Peyer's patch (tissue), 4 donors: ENCODE measurements at regions not wholly inside any gene's neighbourhood (a gene's known extent, or its start where the extent isn't known, plus 50 kb on each side); places are given as distances from the start of the nearest gene placed in this dataset.

Experiments
- POLR2A ChIP-seq, 2 donors: fragments of 450-650 bp; IDR thresholded peaks; one replicate each; pipeline ENCODE4 v1.5.1; 2017; ENCODE audit warnings: antibody characterized with exemption in 2 of 2, mild to moderate bottlenecking in 2 of 2, moderate library complexity in 2 of 2
- TF ChIP-seq, protein P1 (sequence below), 6 experiments: fragments of 450-650 bp in 4 of 6; fragments of 200-600 bp in 2 of 6; sonication (generic) in 1 of 6; IDR thresholded peaks; one replicate each; pipeline ENCODE4 v1.5.1; 2017 to 2019; ENCODE audit warnings: antibody characterized with exemption in 6 of 6, mild to moderate bottlenecking in 3 of 6, moderate library complexity in 1 of 6

GRCh38 chr5:8540317-8540716, 671.4 kb downstream of the MTRR start:
- TF ChIP-seq, protein P1, sequence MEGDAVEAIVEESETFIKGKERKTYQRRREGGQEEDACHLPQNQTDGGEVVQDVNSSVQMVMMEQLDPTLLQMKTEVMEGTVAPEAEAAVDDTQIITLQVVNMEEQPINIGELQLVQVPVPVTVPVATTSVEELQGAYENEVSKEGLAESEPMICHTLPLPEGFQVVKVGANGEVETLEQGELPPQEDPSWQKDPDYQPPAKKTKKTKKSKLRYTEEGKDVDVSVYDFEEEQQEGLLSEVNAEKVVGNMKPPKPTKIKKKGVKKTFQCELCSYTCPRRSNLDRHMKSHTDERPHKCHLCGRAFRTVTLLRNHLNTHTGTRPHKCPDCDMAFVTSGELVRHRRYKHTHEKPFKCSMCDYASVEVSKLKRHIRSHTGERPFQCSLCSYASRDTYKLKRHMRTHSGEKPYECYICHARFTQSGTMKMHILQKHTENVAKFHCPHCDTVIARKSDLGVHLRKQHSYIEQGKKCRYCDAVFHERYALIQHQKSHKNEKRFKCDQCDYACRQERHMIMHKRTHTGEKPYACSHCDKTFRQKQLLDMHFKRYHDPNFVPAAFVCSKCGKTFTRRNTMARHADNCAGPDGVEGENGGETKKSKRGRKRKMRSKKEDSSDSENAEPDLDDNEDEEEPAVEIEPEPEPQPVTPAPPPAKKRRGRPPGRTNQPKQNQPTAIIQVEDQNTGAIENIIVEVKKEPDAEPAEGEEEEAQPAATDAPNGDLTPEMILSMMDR (IDR thresholded peaks at IDR 0.05): no peak
- TF ChIP-seq POLR2A (IDR thresholded peaks at IDR 0.05): no peak
